Right ventricle myocardium superior (tissue), 1 donor: ENCODE measurements at regions not wholly inside any gene's neighbourhood (a gene's known extent, or its start where the extent isn't known, plus 50 kb on each side); places are given as distances from the start of the nearest gene placed in this dataset.
"Not testable (repeated sequence)": the region's sequence is repeated elsewhere in the genome, so short reads cannot be mapped to it uniquely, and the experiment has no call there.

ENCODE experiments used
- ATAC-seq: fragments of 200-7000 bp; cut with Tn5 transposase; one replicate; pipeline ENCODE4 v1.9.1; 2020; ENCODE audit warnings: mild to moderate bottlenecking; ENCODE audit not compliant: poor library complexity
- DNase-seq: peaks from one replicate; pipeline ENCODE4 v3.0.0-alpha.2; 2020
- intact Hi-C: fragments of 100-400 bp; cut with DNase I; formaldehyde crosslinking; loops from one replicate; pipeline ENCODE4 v1.11.2; 2022
- donor health status: DM: no; HTN: yes; CAD: no; lungs with severe emphysema.

- intact Hi-C loops: no loop called here
- ATAC-seq: peak; percentile 34
- DNase-seq: no peak
These were observed 51.3 kb upstream of the SUB1 start for GRCh38 chr5:32534041-32534440.

- intact Hi-C loops: no loop called here
- DNase-seq: no peak
- no peak for ATAC-seq
These were observed 53.4 kb upstream of the SUB1 start for GRCh38 chr5:32531885-32532520.

GRCh38 chr5:32527321-32527720, 58.0 kb upstream of the SUB1 start:
- ATAC-seq, DNase-seq, intact Hi-C loops: not testable (repeated sequence)

GRCh38 chr5:32526810-32527209, 58.5 kb upstream of the SUB1 start:
- ATAC-seq: no peak
- intact Hi-C loops: no loop called here
- no peak for DNase-seq

- ATAC-seq: no peak
- intact Hi-C loops: no loop called here
- DNase-seq: no peak
These were observed 61.7 kb upstream of the SUB1 start for GRCh38 chr5:32523625-32524024.

- intact Hi-C loops: no loop called here
- DNase-seq (peak; percentile 52), ATAC-seq (peak; percentile 45)
These were observed 62.8 kb upstream of the SUB1 start for GRCh38 chr5:32522429-32523143.

- no peak for ATAC-seq
- intact Hi-C loops: no loop called here
These were observed 63.9 kb upstream of the SUB1 start for GRCh38 chr5:32521481-32521880.

GRCh38 chr5:32520972-32521371, 64.4 kb upstream of the SUB1 start:
- DNase-seq (no peak), ATAC-seq (no peak)
- intact Hi-C loops: no loop called here

More at GRCh38 chr5:32521481-32521880, 63.9 kb upstream of the SUB1 start:
- no peak for DNase-seq

- ATAC-seq (no peak), DNase-seq (no peak)
These were observed 65.0 kb upstream of the SUB1 start for GRCh38 chr5:32520356-32520755.

GRCh38 chr5:32519508-32519907, 65.8 kb upstream of the SUB1 start:
- DNase-seq (no peak), ATAC-seq (no peak)
- intact Hi-C loops: no loop called here

More at GRCh38 chr5:32520356-32520755, 65.0 kb upstream of the SUB1 start:
- intact Hi-C loops: no loop called here

- intact Hi-C loops: no loop called here
- ATAC-seq: no peak
- DNase-seq: no peak
These were observed 70.3 kb upstream of the ZFR start for GRCh38 chr5:32514806-32515205.

- intact Hi-C loops: no loop called here
- DNase-seq: no peak
These were observed 68.4 kb upstream of the ZFR start for GRCh38 chr5:32512926-32513325.

GRCh38 chr5:32511776-32512374, 67.3 kb upstream of the ZFR start:
- intact Hi-C loops: no loop called here
- no peak for ATAC-seq
- no peak for DNase-seq

More at GRCh38 chr5:32512926-32513325, 68.4 kb upstream of the ZFR start:
- no peak for ATAC-seq

- intact Hi-C loops: no loop called here
- ATAC-seq: no peak
- no peak for DNase-seq
These were observed 66.3 kb upstream of the ZFR start for GRCh38 chr5:32510860-32511259.

GRCh38 chr5:32508806-32509805, 64.6 kb upstream of the ZFR start:
- ATAC-seq: no peak
- DNase-seq: no peak
- intact Hi-C loops: no loop called here

- no peak for ATAC-seq
- no peak for DNase-seq
- intact Hi-C loops: no loop called here
These were observed 63.3 kb upstream of the ZFR start for GRCh38 chr5:32507738-32508434.

GRCh38 chr5:32506799-32507198, 62.3 kb upstream of the ZFR start:
- intact Hi-C loops: no loop called here
- no peak for DNase-seq
- ATAC-seq: peak; percentile 20

GRCh38 chr5:32506201-32506661, 61.7 kb upstream of the ZFR start:
- DNase-seq: peak; percentile 54
- peak; percentile 69 for ATAC-seq
- intact Hi-C loops: no loop called here
